Dedifferentiated amniotic fluid mesenchymal stem cell (primary cell): ENCODE measurements at regions not wholly inside any gene's neighbourhood (a gene's known extent, or its start where the extent isn't known, plus 50 kb on each side); places are given as distances from the start of the nearest gene placed in this dataset.

Experiments
- DNase-seq: peaks from one replicate; pipeline ENCODE4 v3.0.0-alpha.2; 2016; ENCODE audit errors: extremely low spot score

DNA sequence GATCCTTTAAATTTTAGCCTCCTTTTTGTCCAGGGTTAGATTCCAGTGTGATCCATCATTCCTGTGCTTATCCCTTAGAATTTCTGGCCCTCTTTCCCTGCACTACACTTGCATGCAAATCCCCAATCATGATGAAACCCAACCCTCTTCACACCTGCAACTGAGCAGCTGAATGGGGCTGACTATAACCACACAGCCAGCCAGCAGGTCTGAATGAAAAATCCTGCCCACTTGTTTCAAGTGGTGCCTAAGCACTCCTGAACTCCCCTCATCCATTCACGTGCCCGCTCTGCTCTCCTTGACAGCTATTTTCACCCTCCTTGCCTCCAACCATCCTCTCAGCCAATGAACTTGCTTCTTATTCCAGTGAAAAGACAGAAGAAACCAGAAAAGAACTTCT is 80.5 kb upstream of the AFF3 start:
- DNase-seq, result no peak

DNA sequence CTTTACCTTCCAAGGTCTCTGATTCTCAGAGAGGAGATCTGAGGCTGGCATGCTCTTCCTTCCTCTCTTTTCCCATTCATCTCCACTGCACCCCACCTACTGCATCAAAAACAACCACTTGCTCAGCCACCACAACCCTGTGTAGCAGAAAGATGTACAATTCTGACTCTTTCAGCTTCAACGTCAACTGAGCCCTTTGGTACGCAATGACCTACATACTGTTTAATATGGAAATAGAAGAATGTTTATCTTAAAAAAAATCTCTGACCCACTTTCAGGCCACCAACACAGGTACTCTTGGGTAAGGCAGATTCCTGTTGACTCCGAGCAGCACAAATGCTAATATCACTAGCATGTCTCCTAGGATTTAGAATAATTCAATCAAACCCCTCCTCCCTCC is 76.2 kb upstream of the AFF3 start:
- DNase-seq, result no peak

GRCh38 chr2:100217323-100217722 is 74.9 kb upstream of the AFF3 start:
- no peak for DNase-seq

- DNase-seq, result no peak
Measured at GRCh38 chr2:100216015-100216414, 73.6 kb upstream of the AFF3 start.

GRCh38 chr2:100215371-100215770 is 73.0 kb upstream of the AFF3 start:
- DNase-seq, result no peak

GRCh38 chr2:100214265-100214971 is 72.0 kb upstream of the AFF3 start:
- peak; percentile 43 for DNase-seq

DNA sequence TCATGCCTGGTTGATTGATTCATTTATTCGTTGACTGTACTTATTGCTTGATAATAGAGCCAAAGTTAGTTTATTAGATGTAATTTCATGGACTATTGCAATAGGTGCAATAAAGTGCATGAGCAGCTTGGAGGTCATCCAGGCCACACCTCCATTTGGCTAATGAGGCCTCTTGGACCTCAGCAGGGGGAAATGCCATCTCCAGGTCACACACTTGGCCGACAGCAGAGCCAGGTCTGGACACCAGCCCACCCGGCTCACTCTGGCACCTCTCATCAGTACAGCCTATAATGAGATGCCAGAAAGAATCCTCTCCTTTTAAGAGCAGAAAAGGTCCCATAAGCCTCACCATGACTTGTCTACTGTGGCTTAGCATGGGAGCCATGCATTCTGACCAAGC is 71.2 kb upstream of the AFF3 start:
- DNase-seq, result no peak

- no peak for DNase-seq
Measured at GRCh38 chr2:100212850-100213249, 70.5 kb upstream of the AFF3 start.

DNA sequence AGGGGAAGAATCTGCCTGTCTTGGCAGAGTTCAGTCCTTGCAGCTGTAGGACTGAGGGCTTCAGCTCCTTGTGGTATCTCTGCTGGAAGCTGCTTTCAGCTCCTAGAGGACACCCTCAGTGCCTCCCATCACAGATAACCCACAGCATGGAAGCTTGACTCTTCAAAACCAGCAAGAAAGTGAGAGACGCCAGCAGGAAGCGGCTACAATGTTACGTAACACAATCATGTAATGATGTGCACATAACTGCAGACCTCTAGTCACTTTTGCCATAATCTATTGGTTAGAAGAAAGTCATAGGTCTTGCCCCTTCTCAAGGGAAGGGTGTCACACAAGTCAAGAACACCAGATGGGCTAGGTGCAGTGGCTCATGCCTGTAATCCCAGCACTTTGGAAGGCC is 69.1 kb upstream of the AFF3 start:
- DNase-seq, result no peak

DNA sequence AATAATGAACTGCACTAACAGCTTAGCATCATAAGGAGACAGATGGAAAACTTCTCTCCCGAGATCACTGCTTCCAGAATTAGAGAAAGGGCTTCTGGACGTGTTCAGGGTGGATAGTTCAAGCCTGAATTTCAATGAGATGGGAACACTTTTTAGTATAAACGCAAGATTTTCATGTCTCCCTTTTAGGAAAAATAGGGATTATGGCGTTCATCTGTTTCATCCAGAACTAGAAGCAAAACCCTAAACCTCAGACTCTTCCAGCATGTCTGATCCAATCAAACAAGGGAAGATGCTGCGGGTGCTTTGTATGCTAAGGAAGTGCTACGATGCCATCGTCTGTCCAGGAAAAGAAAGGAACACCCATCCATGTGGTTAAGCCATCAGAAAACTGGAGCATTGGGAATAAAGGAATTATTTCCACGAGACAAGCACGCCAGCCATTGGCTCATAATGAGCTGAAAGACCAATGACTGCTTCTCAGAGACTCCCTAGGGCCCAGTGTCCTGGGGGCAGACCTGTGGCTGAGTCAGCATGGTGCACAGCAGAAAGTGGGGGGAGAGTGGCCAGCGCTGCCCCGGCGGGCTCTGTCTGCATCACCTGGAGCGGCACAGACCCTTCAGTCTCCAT is 65.9 kb upstream of the AFF3 start:
- no peak for DNase-seq

DNA sequence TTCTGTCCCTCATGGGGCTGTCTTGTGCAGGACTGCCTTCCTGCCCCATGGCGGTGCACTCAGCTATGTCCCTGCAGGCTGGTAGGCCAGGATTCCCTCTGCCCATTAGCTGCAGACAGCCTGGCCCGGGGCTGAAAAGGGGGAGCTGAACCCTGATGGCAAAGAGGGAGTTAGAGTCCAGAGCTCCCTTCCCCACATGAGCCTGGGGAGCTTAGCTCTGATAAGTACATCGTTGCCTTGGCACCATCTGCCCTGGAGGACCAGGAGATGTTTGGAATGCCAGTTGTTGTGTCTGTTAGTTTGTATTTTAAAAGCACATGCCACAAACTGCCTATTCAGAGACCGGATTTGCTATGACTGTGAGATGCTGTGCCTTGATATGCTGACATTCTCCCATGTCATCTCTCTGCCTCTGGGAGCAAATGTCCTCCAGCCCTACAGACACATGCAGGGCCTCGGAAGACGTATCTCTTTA is 65.1 kb upstream of the AFF3 start:
- no peak for DNase-seq

DNA sequence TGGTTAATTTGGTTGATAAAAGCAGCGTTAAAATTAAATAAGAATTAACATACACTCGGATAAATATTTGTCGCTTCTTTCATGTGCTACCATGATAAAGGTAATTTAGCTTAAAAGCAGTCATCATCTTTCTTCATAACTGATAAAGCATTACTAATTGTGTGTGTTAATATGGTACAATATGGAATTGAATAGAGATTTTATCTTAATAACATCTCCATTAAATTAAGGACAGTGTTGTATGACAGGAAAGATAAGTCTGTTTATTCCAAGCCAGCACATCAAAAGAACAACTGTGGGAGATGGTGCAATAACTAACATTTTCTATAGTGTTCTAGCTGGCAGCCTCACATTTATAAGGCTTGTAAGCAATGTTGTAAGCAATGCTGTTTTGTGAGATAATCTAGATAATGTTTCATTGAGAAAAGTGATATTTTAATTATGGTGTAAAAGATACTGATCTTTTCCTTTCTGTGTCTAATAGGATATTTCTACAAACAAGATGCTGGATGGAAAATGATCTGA is 64.4 kb upstream of the AFF3 start:
- no peak for DNase-seq

GRCh38 chr2:100205174-100205573 is 62.8 kb upstream of the AFF3 start:
- DNase-seq, result no peak

GRCh38 chr2:100202567-100202966 is 60.2 kb upstream of the AFF3 start:
- DNase-seq, result no peak

GRCh38 chr2:100200985-100201384 is 58.6 kb upstream of the AFF3 start:
- DNase-seq, result no peak

DNA sequence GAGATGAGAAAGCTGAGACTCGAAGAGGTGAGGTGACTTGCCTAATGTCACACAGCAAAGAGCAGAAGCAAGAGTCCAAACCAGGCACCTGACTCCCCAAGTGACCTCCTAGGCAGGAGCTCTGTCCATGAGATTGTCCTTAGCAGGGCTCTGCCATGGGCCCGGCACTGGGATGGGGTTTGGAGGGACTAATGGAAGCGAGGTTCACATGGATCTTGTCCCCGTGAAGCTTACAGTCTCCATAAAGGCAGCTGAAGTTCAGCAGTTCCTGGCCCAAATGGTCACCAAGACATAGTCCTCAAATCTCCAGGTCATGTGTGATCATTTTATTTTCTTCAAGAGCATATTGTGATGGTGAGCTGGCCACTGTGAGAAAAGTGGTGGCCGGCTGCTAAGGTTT is 57.0 kb upstream of the AFF3 start:
- no peak for DNase-seq

DNA sequence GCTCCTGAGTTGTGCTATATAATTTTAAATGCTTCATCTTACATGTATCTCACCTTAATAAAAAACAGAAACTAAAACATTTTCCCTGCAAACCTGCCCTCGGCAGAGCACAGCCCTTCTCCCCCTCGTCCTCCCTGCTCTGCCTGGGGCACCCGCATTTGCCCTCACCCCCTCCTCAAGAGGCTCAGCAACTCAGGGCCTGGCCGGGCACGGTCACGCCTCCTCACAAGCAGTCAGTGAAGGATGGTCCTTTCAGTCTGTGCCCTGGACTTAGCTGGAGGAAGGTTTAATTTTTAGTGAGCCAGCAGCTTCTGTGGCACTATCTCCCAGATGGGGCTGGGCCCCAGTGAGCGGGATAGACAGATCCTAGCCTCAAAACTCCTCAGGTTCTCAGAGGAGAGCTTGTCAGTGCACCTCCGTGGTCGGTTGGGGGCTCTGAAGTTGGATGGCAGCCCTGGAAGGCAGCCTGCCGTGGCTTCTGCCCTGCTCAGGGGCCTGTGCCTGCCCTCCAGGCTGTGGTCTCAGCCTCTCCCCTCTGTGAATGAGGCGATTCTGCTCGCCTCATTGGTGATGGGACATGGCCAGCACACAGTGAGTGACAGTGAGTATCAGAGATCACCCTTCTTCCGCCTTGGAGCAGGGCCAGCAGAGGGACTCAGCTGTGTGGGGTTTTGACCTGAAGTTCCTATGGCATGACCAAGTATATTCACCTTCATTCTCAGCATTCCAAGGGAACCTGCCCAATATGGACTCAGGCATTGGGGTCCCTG is 56.3 kb upstream of the AFF3 start:
- no peak for DNase-seq

- DNase-seq, result peak; percentile 59
Measured at GRCh38 chr2:100197631-100198153, 55.3 kb upstream of the AFF3 start.

DNA sequence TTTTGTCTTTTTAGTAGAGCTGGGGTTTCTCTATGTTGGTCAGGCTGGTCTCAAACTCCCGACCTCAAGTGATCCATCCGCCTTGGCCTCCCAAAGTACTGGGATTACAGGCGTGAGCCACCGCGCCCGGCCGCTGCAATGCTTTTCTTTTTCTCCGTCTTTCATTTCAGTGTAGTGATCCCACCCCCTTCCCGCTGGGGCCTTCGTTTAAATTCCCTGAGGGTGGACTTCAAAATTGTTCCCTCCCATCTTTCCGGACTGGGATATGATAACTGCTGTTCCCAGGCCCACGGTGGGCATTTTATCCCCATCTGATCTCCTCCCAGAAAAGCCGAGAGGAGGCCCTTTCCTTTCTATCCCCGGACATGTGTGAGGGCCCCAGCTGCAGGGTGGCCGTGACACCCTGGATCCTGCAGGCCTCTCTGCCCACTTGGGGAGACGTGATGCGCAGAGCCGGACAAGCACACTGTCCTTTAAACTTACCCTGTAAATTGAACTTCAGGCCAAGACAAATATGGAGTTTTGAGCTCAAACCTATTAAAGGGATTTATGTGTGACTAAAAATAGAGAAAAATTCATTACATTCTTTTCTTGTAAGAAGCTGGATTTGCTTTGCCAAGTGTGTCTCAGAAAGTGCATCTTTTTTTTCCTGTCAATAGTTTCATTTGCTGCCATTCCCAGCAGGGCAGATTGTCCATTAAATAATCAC is 54.5 kb upstream of the AFF3 start:
- peak; percentile 16 for DNase-seq

- DNase-seq, result no peak
Measured at GRCh38 chr2:100195942-100196341, 53.6 kb upstream of the AFF3 start.

GRCh38 chr2:100194951-100195350 is 52.6 kb upstream of the AFF3 start:
- DNase-seq, result no peak

- no peak for DNase-seq
Measured at GRCh38 chr2:100193291-100193710, 50.9 kb upstream of the AFF3 start.
